ENCODE measurements at regions not wholly inside any gene's neighbourhood (a gene's known extent, or its start where the extent isn't known, plus 50 kb on each side); places are given as distances from the start of the nearest gene placed in this dataset.

DNA sequence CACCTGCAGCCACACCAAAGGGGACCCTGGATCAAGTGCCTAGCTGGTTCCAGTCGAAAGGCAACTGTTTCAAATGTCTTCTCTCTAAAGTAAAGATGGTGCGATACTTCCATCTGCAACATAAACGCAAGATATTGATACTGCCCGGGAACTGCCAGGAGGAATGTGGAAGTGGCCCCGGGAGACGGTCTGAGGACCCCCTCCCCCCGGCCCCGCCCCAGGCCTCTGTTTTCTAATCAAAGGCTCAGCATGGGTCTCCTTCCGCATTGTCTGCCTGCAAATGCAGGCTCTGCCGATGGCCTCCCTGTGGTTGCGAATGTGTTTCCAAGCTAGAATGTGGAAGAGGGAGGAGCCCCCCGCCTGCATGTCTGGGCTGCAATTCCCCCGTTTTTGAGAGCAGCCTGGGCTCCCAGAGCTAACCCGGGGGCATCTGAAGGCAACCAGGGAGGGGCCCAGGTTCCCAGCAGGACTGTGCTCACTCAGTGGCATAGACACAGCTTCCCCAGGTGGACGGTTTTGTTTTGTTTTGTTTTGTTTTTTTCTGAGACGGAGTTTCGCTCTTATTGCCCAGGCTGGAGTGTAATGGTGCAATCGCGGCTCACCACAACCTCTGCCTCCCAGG is 223.9 kb upstream of the PPP2R2D start:
- no peak for DNase-seq

DNA sequence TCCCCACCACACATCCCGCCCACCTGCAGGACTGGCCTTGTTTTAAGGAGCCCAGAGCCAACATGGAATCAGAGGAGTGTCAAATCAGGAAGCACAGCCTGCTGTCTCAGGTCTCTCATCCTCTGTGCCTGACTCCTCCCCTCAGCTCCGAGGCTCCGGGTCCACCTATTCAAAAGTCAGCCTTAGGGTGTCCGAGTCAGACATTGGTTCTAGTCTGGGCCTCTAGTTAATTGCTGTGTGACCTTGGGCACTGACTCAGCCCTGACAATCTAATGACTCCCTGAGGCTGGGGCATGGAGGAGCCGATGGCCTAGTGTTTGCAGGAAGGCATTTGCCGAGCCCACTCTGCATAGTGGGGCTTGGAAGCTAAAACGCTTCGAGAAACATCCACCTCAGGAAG is 223.1 kb upstream of the PPP2R2D start:
- no peak for DNase-seq

DNA sequence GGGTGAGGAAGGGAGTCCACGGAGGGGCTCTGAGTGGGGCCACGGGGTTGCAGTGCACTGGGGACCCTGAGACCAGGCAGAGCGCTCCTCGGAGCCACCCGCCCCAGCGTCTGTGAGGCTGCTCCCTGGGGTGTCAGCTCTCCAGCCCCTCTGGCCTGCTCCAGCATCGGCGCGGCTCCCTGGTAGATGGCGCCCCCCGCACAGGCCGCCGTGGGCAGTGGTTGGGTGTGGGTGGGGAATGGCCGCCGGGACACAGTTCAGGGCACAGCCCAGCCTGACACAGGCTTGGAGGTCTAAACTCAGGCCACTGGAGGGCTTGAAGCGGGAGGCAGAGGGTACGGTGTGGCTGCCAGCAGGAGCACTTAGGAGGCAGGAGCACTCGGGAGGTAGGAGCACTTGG is 222.6 kb upstream of the PPP2R2D start:
- DNase-seq, result no peak

DNA sequence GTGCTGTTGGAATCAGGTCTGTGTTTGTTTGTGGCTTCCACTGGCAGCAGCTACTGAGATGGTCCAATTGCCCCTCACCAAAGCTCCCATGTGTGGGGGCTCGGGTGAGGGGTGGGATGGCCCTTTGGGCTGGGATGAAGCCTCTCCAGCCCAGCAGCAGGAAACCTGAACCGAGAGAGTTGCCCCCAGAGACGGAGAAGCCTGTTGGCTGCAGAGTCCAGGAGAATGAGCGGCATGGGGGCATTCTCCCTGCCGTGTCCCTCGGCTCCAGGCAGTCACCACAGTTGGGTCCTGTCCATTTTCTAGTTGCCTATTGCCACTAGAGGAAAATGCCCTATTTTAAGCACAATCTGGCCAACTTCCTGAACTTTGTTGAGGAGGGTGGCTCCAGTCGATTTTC is 222.2 kb upstream of the PPP2R2D start:
- DNase-seq, result no peak

DNA sequence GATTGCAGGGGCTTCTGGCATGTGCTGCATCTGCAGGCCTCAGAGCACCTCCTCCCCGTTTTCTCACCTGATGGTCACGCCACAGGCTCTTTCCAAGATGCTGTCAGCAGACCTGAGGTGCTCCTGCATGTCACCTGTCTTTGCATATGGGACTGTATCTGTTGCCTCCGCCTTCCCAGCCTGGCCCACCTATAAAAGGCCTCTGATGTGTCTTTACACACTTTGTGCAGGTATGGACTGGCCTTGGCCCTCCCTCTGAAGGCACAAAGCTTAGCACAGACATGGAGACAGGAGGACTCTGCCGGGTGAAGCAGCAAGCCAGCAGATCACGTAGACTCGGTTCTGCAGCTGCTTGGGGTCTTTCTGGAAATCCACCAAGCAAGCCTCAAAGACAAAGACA is 220.9 kb upstream of the PPP2R2D start:
- no peak for DNase-seq

DNA sequence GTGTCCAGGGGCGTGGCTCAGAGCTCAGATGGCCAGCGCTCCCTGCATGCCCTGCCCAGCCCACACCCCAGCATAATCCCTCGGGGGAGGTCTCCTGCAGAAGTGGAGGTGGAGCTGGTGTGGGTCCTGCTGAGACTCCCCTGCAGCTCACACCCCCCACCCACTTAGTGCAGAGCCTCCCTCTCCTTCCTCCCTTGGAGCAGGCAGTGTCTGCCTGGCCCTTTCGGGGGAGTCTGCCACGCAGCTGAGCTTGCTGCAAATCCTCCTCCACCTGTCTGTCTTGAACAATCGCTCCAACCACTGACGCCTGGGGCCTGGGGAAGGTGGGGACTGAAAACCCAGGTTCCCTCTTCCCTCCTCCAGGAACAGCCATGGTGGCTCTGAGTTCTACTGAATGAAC is 219.7 kb upstream of the PPP2R2D start:
- DNase-seq, result no peak

DNA sequence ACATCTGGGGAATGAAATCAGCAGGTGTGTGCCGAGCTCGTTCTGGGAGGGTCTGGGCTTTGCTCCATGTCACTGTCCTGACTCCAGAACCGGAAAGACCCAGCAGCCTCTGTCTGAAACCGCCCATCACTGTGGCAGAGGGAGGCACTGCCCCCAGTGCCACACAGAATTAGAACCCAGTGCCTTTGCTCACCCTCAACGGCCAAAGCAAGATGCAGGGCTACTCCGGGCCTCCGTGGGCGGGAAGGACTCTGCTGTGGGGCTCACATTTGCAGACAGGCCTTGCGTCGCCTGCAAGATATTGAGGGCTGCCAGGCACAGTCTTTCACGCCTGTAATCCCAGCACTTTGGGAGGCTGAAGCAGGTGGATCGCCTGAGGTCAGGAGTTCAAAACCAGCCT is 219.2 kb upstream of the PPP2R2D start:
- DNase-seq, result no peak

DNA sequence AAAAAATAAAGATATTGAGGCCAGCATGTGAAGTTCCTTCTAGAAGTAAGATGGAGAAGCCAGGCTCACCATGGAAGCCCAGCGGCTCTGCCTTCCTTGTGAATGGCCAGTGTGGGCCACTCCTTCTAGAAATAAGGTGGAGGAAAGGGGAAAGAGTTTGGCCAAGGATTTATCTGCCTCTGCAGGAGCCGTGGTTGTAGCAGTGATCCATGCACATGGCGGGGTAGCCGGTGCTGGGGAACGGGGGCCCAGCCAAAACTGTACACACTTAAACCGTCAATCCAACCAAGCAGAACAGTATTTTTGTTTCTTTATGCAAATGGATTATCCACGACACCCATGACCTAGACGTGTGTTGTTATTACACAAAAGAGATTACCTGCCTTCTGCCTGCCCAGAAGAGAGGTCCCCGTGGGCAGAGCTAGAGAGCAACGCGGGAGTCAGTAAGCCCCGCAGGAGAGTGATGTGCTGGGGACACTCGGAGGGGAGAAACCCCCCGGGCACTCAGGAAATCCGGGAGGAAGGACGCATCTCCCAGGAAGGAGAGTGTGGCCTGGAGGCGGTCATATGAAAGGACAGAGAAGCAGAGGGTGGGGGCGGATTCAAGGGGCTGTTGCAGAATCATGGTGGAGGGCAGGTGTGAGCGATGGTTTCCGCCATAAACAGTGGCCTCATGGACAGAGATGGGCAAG is 218.4 kb upstream of the PPP2R2D start:
- no peak for DNase-seq

DNA sequence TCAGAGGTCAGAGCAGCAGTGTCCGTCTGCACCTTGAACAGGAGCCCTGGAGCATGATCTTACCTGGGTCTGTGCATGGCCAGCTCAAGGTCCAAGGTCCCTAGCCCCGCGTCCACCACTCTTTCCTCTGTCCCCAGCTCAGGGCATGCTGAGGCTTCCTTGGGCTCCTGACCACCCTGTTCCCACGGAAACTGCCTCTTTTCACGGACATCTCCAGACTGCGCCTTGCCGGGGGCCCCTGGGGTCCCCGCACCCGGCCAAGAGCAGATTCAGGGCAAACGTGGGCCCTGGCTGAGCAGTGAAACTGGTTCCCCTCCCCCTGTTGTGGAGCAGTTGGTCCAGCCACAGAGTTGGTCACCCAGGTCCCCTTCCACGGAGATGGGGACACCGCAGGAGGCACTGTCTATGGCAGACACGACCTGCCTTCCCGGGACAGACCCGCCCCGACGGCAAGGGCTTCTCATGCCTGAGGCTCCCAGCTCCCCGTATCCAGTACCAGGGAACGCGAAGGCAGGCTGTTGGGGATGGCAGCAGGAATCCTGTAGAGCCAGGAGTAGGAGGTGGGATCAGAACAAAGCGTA is 217.4 kb upstream of the PPP2R2D start:
- no peak for DNase-seq

DNA sequence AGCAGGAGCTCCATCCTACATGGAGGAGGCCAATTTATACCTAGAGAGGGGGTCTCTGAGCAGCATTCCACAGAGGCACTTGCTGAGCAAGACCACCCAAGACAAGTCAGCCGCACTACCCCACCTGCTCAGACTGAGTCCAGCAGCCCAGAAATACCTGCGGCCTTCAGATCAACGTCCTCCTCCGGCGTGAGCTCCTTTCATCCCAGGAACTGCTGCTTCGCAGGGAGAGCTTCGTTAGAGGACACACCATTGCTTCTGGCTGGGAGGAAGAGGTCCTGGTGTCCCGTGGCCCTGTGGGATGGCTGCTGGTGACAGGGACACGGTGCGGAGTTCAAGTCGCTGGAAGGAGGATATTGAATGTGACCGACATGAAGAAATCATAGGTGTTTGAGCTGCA is 216.9 kb upstream of the PPP2R2D start:
- DNase-seq, result no peak

DNA sequence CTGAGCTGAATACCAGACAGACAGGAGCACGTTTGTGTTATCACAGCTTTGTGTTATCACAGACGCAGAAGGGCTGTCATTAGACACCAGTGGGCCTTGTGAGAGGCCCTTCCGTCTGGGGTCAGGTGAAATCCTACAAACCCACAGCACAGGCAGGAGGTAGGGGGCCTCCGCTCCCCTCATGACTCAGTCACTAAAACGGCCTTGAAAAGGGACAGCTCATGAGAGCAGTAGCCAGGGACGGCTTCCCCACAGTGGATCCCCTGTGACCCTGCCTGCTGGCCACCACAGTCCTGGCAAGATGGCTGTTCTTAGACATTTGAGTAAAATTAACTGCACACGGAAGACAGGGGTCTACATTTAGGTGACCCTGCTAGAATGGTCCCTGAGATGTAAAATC is 215.8 kb upstream of the PPP2R2D start:
- no peak for DNase-seq

DNA sequence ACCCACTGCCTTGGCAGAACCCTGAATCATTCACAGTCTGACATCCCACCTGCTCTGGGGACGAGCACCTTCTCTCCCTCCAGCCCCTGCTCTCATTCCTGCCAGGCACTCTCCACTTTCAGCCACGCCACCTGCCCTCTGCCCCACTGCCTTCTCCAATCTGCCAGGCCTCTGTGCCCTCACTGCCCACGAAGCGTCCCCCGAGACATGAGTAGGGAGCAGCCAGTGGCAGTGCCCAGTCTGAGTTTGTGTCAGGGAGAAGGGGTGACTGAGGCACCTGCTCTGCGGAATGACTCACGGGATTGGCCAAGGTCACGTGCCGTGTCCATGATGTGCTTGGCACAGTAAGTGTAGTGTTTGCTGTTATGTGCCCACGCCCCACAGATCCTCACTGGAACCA is 215.2 kb upstream of the PPP2R2D start:
- DNase-seq, result no peak

DNA sequence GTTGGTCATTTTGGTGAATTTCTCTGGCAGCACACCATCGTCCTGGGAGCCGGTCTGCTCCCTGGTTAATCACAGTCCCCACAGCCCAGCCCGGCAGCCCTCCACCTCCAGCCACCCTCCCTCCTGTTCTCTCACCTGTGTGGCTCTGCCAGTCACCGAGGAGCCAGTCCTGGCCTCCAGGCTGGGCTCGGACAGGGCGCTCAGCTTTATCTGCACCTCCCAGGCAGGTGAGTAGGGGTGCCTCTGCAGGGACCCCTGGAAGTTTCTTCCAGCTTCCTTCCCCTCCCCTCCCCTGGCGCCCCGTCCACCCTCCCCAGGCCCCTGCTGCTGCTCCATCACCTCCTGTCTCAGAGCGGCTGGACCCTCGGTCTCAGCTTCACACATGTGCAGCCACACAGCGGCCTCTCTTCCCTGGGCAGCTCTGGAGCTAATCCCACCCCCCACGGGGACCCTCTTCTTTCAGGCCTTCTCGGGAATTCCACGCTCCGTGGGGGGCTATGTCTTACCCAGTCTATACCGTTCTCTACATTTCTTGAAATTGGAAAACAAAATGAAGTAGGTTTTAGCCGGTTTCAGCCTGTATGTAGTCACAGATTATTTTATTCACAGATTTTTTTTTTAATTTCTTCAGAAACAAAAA is 213.9 kb upstream of the PPP2R2D start:
- DNase-seq, result no peak

DNA sequence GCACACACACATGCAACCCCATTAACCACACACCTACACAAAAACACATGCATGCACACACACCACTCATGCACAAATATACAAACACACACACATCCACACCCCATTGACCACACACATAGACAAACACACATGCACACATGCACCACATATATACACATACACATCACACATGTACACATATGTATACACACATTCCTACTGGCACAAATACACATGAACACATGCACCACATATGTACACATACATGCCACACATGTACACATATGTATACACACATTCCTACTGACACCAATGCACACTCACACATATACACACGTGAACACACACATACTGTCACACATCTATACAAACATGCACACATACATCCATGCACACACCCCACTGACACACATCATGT is 212.5 kb upstream of the PPP2R2D start:
- DNase-seq, result no peak

DNA sequence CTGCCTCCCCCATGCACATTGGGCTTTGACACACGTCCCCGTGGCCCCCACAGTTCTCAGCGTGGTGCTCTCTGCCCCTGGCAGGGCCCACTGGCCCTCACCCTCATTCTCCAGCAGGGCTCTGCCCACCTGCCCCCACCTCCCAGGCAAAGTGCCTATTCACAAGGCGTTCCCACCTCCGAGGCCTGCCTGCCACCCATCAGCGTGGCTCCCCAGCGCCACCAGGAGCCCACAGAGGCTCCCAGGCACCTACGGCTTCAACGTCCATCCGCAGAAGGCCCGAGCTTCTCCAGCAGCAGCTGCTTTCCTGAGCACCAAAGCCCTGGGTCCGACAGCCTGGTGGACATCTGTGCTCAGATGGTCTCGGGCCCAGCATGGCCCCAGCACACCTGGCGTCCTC is 211.8 kb upstream of the PPP2R2D start:
- no peak for DNase-seq

DNA sequence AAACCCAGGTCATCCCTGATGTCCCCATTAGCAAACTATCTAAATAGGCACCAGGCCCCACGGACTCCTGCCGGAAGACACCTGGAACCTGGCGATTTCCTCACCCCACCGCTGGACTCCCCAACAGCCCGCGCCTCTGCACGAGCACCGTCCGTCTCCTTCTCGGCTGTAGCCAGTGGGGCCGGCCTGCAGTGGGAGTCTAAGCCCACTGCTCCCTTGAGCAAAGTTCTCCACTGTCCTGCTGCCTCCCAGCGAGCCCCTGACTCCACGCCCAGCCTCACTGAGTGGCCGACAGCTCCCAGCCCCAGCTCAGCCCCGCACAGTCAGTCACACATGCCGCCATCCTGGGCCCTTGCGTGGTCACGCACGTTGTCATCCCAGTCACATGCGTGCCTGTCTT is 211.3 kb upstream of the PPP2R2D start:
- no peak for DNase-seq

DNA sequence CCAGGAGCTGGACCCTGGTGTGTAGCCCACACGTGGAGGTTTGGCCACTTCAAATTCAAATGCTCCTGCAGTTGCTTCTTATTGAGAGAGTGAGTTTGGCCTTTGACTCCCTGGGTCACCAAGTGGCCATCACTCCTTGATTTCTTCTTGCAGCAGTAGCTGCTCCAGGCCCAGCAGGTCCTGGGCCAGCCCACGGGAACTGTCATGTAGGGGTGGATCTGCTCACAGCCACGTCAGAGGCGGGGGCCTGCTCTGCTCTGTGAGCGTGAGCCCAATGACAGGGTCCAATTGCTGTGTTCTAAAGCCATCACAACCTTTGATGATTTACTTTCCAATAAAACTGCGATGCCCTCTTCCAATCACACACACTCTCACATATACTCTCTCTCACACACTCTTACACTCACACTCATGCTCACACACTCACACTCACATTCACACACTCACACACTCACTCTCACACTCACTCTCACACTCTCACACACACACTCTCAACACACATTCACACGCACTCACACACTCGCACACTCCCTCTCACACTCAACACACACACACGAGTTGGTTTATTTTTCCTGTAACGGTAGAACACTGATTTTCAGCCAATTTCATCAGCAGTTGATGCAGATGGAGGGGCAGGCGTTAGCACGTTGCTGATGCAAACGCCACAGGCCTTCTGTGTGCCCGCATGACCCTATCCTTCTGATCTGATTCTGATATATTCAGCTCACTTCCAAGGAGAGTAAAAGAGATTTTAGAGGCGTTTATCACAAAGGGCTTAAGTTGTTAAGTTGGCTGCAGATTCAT is 210.7 kb upstream of the PPP2R2D start:
- no peak for DNase-seq

DNA sequence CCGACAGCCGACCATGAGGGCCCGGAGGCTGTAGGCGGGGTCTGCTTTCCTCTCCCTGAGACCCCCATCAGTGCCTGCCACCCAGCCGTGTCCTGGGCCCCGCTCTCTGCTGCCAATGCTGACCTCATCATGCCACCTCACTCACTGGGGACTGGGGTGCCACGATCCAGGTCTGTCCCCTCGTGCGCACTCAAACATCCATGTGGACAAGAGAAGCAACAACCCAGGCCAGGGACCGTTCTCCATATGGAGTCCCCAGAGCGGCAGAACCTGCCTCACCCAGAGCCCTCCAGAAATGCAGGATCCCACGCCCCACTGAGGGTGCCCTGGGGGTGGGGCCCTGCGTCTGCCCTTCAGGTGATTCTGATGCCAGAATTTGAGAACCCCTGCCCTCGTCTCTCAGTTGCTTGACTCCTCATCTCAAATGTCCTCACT is 210.0 kb upstream of the PPP2R2D start:
- no peak for DNase-seq

DNA sequence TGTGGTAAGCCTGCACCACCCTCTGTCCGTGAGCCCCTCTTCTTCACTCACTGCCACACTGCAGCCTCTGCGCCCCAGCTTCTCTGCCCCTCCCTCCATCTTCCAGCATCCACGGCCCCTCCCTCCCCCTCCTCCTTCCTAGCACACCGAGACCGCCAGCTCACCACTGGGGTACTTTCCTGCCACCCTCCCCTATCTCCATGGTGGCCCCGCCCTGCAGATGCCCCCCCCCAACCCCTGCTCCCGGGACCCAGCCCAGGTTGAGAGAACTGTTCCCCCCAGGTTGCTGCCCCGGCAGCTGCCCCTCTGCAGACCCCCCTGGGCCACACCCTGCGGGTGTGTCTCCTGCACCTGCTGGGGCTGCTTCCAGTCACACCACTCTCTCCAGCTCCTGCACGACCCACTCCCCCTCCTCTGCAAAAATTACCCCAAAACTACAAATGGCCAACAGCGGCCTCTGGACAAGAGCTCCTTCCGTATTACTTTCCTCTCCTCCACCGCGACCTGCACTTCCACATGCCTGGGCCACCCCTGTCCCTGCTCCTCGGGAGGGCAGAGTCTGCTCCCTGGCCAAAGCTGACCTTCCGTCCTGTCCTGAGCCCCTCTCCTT is 209.2 kb upstream of the PPP2R2D start:
- DNase-seq, result no peak

DNA sequence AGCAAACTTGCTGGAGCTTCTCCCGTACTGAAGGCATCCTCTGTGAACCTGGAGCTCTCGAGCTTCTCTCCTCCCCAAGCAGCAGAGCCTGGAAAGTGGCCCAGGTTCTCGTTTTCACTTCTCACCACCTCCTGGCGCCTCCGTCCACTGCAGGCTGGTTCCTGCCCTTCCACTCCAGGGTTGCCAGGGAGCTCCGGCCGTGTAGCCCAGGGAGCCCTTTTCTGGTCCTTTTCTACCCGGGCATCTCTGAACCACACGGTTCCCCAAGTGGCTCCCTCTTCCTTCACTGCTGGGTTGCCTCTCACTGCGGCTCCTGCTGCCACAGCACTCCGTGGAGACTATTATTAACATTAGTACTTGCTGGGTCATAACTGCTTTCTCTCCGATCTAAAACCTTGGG is 208.6 kb upstream of the PPP2R2D start:
- no peak for DNase-seq

DNA sequence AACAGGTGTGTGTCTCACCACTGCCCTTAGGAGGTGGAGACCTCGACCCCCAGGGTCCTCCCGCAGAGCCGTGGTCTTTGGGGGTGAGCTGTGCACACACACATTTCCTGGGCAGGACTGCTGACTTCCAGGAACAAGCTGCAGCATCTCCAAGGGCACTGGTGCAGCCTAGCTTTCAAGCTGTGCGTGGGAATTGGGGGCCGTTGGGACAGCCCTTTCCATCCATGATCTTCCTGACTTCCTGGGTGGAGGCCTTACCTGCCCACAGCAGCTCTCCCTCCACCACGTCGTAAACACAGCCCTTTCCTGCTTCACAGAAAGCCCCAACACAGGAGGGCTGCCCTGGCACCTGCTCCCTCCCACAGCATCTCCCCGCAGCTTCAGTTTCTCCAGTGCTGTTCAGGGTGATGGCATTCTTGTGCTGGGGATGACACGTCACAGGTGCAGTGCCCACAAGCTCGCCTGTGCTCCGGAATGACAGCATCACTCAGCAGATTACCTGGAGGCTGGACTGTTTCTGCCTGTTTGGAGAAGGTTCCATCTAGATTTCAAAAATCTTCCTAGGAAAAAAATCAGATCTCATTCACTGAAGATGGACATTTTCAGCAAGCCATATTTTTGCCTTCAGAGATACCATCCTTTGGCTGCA is 208.0 kb upstream of the PPP2R2D start:
- no peak for DNase-seq

DNA sequence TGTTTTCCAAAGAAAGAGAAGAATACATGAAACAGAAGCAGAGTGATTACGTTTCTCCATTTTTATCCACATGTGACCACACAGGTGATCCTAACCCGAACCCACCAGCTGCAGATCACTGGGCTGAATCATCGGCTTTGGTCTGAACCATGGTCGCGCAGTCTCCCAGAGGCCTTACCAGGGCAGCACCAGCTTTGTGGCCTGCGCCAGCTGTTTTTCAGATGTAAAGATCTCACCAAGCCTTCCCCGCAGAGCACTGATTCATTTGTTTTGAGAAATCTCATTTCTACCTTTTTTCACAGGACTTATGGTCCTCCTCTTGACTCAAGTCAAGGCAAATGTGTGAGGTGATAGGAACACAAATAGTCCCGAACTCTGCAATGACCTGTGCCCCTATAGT is 207.0 kb upstream of the PPP2R2D start:
- DNase-seq, result no peak

Measured in stimulated activated CD8-positive, alpha-beta memory T cell treated with anti-CD3 and anti-CD28 coated beads, Interleukin-4, amount 100 ng/mL, for 48 hours (primary cell).